K562 (cell line): ENCODE measurements at regions not wholly inside any gene's neighbourhood (a gene's known extent, or its start where the extent isn't known, plus 50 kb on each side); places are given as distances from the start of the nearest gene placed in this dataset.

Source experiments
- DNMT1 ChIP-seq: fragments of 450-650 bp; IDR thresholded peaks from 2 replicates; pipeline ENCODE4 v1.6.1; 2016; ENCODE audit warnings: antibody characterized with exemption, mild to moderate bottlenecking
- GTF2B ChIP-seq: IDR thresholded peaks from 2 replicates; pipeline ENCODE4 v1.6.1; 2011; ENCODE audit not compliant: insufficient read length; ENCODE audit errors: extremely low read depth
- NCOA4 ChIP-seq: fragments of 450-650 bp; IDR thresholded peaks from 2 replicates; pipeline ENCODE4 v1.6.1; 2018; ENCODE audit warnings: mild to moderate bottlenecking; ENCODE audit not compliant: partially characterized antibody
- PYGO2 ChIP-seq: fragments of 450-650 bp; IDR thresholded peaks from 2 replicates; pipeline ENCODE4 v1.6.1; 2016; ENCODE audit warnings: mild to moderate bottlenecking, missing genetic modification characterization, moderate library complexity, missing compliant biosample characterization
- SOX6 ChIP-seq: fragments of 450-650 bp; IDR thresholded peaks from 2 replicates; pipeline ENCODE4 v1.6.1; 2014; ENCODE audit warnings: mild to moderate bottlenecking
- ZNF143 ChIP-seq: sonication (generic); formaldehyde crosslinking; IDR thresholded peaks from 2 replicates; pipeline ENCODE4 v1.9.0; 2022; ENCODE audit warnings: mild to moderate bottlenecking, missing genetic modification reagents
- ZNF717 ChIP-seq: fragments of 250-450 bp; sonication (Bioruptor Pico); IDR thresholded peaks from 2 replicates; pipeline ENCODE4 v1.5.0; 2021
- ZNF740 ChIP-seq, 3 experiments: fragments of 200-800 bp in 1 of 3; sonication (Bioruptor generic) in 1 of 3; sonication (generic) in 1 of 3; formaldehyde crosslinking in 1 of 3; IDR thresholded peaks; 2 replicates each; pipeline versions ENCODE4 v1.6.1 to v1.8.0; 2016 to 2022; ENCODE audit warnings: mild to moderate bottlenecking in 2 of 3, missing compliant biosample characterization in 2 of 3, missing genetic modification characterization in 2 of 3, missing genetic modification reagents in 1 of 3
- TF ChIP-seq, protein P1 (sequence below): fragments of 450-650 bp; IDR thresholded peaks from 2 replicates; pipeline ENCODE4 v1.6.1; 2016; ENCODE audit warnings: low read depth

DNA sequence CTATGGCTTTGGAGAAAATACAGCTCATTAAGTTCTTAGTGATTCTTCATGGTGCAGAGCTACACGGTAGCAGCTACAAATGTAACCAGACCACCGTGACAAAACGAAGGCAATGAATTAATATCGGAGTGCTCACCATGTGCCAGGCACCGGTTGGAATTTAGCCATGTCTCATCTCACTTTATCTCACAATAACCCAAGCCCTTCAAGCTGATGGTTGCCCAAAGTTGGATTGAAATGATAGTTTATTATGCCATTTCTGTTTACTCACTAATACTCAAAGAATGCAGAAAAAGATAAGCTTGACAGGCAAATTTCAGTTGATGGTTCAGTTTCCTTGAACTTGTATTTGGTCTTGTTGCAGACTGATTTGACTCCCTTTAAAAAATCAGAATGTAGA lies 312.6 kb downstream of the SKIDA1 start (continued):
- TF ChIP-seq, protein P1, sequence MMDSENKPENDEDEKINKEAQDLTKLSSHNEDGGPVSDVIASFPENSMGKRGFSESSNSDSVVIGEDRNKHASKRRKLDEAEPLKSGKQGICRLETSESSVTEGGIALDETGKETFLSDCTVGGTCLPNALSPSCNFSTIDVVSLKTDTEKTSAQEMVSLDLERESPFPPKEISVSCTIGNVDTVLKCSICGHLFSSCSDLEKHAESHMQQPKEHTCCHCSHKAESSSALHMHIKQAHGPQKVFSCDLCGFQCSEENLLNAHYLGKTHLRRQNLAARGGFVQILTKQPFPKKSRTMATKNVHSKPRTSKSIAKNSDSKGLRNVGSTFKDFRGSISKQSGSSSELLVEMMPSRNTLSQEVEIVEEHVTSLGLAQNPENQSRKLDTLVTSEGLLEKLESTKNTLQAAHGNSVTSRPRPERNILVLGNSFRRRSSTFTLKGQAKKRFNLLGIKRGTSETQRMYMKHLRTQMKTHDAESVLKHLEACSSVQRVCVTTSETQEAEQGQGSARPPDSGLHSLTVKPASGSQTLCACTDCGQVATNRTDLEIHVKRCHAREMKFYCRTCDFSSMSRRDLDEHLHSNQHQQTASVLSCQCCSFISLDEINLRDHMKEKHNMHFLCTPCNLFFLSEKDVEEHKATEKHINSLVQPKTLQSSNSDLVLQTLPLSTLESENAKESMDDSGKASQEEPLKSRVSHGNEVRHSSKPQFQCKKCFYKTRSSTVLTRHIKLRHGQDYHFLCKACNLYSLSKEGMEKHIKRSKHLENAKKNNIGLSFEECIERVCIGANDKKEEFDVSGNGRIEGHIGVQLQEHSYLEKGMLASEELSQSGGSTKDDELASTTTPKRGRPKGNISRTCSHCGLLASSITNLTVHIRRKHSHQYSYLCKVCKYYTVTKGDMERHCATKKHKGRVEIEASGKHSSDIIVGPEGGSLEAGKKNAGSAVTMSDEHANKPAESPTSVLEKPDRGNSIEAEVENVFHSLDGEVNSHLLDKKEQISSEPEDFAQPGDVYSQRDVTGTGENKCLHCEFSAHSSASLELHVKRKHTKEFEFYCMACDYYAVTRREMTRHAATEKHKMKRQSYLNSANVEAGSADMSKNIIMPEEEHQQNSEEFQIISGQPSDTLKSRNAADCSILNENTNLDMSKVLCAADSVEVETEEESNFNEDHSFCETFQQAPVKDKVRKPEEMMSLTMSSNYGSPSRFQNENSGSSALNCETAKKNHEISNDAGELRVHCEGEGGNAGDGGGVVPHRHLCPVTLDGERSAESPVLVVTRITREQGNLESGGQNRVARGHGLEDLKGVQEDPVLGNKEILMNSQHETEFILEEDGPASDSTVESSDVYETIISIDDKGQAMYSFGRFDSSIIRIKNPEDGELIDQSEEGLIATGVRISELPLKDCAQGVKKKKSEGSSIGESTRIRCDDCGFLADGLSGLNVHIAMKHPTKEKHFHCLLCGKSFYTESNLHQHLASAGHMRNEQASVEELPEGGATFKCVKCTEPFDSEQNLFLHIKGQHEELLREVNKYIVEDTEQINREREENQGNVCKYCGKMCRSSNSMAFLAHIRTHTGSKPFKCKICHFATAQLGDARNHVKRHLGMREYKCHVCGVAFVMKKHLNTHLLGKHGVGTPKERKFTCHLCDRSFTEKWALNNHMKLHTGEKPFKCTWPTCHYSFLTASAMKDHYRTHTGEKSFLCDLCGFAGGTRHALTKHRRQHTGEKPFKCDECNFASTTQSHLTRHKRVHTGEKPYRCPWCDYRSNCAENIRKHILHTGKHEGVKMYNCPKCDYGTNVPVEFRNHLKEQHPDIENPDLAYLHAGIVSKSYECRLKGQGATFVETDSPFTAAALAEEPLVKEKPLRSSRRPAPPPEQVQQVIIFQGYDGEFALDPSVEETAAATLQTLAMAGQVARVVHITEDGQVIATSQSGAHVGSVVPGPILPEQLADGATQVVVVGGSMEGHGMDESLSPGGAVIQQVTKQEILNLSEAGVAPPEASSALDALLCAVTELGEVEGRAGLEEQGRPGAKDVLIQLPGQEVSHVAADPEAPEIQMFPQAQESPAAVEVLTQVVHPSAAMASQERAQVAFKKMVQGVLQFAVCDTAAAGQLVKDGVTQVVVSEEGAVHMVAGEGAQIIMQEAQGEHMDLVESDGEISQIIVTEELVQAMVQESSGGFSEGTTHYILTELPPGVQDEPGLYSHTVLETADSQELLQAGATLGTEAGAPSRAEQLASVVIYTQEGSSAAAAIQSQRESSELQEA = no peak
- TF ChIP-seq NCOA4 = no peak
- TF ChIP-seq DNMT1 = no peak
- no peak for TF ChIP-seq SOX6
- no peak for TF ChIP-seq ZNF740 (CRISPR knock-in tag; IDR thresholded peaks at IDR 0.05)
- TF ChIP-seq ZNF740 (tag; IDR thresholded peaks at IDR 0.05) = no peak
- TF ChIP-seq ZNF717 (CRISPR knock-in tag) = no peak
- TF ChIP-seq PYGO2 (tag) = no peak
- TF ChIP-seq ZNF143 (CRISPR knock-in tag) = no peak
- TF ChIP-seq GTF2B = no peak
